ENCODE measurements at regions not wholly inside any gene's neighbourhood (a gene's known extent, or its start where the extent isn't known, plus 50 kb on each side); places are given as distances from the start of the nearest gene placed in this dataset.

GRCh38 chr6:85887461-85887860 lies 244.8 kb upstream of the SYNCRIP start:
- Histone ChIP-seq H3K27ac (ENCODE audit: low read depth in 2 of 2, low read length in 2 of 2) (no peak overlapping the region), H3K4me1 (ENCODE audit: control insufficient read depth in 2 of 3, insufficient read depth in 2 of 3, low read depth in 1 of 3, low read length in 3 of 3) (no peaks in the 10 kb centered on the region), H3K27me3 (ENCODE audit: control insufficient read depth, insufficient read depth, low read length) (no peaks in the 10 kb centered on the region), H3K36me3 (ENCODE audit: control insufficient read depth in 2 of 3, insufficient read depth in 3 of 3, low read length in 3 of 3) (no peaks in the 10 kb centered on the region), H3K4me3 (ENCODE audit: low read length in 3 of 3) (no peak overlapping the region), H3K9ac (ENCODE audit: low read length in 3 of 3) (no peak overlapping the region), H3K9me3 (ENCODE audit: control insufficient read depth in 2 of 3, insufficient read depth in 1 of 3, low read length in 3 of 3) (no peaks in the 10 kb centered on the region)
- FAIRE-seq (no peak), DNase-seq (no peak)
- no peak for TF ChIP-seq CTCF (IDR thresholded peaks at IDR 0.05; ENCODE audit: borderline replicate concordance, extremely low read depth, insufficient read depth)
- intact Hi-C loops (cut with DNase I): no loop called here

- Histone ChIP-seq H3K4me1 (ENCODE audit: control insufficient read depth in 2 of 3, insufficient read depth in 2 of 3, low read depth in 1 of 3, low read length in 3 of 3) (peaks cover 0 to 6% (median 4%) of the 10 kb centered on the region in 3 donors), H3K9ac (ENCODE audit: low read length in 3 of 3) (no peak overlapping the region), H3K4me3 (ENCODE audit: low read length in 3 of 3) (no peak overlapping the region), H3K36me3 (ENCODE audit: control insufficient read depth in 2 of 3, insufficient read depth in 3 of 3, low read length in 3 of 3) (no peaks in the 10 kb centered on the region), H3K27me3 (ENCODE audit: control insufficient read depth, insufficient read depth, low read length) (no peaks in the 10 kb centered on the region), H3K9me3 (ENCODE audit: control insufficient read depth in 2 of 3, insufficient read depth in 1 of 3, low read length in 3 of 3) (no peaks in the 10 kb centered on the region), H3K27ac (ENCODE audit: low read depth in 2 of 2, low read length in 2 of 2) (no peak overlapping the region)
- no peak for DNase-seq
- intact Hi-C loops (cut with DNase I): no loop called here
- no peak for TF ChIP-seq CTCF (IDR thresholded peaks at IDR 0.05; ENCODE audit: borderline replicate concordance, extremely low read depth, insufficient read depth)
- FAIRE-seq: no peak
Observed at GRCh38 chr6:85868685-85869084, 226.0 kb upstream of the SYNCRIP start.

- intact Hi-C loops (cut with DNase I): no loop called here
- no peak overlapping the region for H3K4me3 ChIP-seq (ENCODE audit: low read length in 3 of 3)
- peaks cover 0 to 6% (median 4%) of the 10 kb centered on the region in 3 donors for H3K4me1 ChIP-seq (ENCODE audit: control insufficient read depth in 2 of 3, insufficient read depth in 2 of 3, low read depth in 1 of 3, low read length in 3 of 3)
- TF ChIP-seq CTCF (IDR thresholded peaks at IDR 0.05; ENCODE audit: borderline replicate concordance, extremely low read depth, insufficient read depth): no peak
- H3K9ac ChIP-seq (ENCODE audit: low read length in 3 of 3): no peak overlapping the region
- no peaks in the 10 kb centered on the region for H3K36me3 ChIP-seq (ENCODE audit: control insufficient read depth in 2 of 3, insufficient read depth in 3 of 3, low read length in 3 of 3)
- DNase-seq (no peak), FAIRE-seq (no peak)
- no peaks in the 10 kb centered on the region for H3K9me3 ChIP-seq (ENCODE audit: control insufficient read depth in 2 of 3, insufficient read depth in 1 of 3, low read length in 3 of 3)
- H3K27me3 ChIP-seq (ENCODE audit: control insufficient read depth, insufficient read depth, low read length): no peaks in the 10 kb centered on the region
- H3K27ac ChIP-seq (ENCODE audit: low read depth in 2 of 2, low read length in 2 of 2): no peak overlapping the region
Observed at GRCh38 chr6:85867595-85867994, 224.9 kb upstream of the SYNCRIP start.

GRCh38 chr6:85866758-85867401 lies 224.2 kb upstream of the SYNCRIP start:
- intact Hi-C loops (cut with DNase I): no loop called here
- H3K9ac ChIP-seq (ENCODE audit: low read length in 3 of 3): no peak overlapping the region
- H3K27me3 ChIP-seq (ENCODE audit: control insufficient read depth, insufficient read depth, low read length): no peaks in the 10 kb centered on the region
- H3K9me3 ChIP-seq (ENCODE audit: control insufficient read depth in 2 of 3, insufficient read depth in 1 of 3, low read length in 3 of 3): no peaks in the 10 kb centered on the region
- H3K4me1 ChIP-seq (ENCODE audit: control insufficient read depth in 2 of 3, insufficient read depth in 2 of 3, low read depth in 1 of 3, low read length in 3 of 3): peaks cover 0 to 6% (median 4%) of the 10 kb centered on the region in 3 donors
- TF ChIP-seq CTCF (IDR thresholded peaks at IDR 0.05; ENCODE audit: borderline replicate concordance, extremely low read depth, insufficient read depth): no peak
- DNase-seq (no peak), FAIRE-seq (no peak)
- no peak overlapping the region for H3K4me3 ChIP-seq (ENCODE audit: low read length in 3 of 3)
- no peak overlapping the region for H3K27ac ChIP-seq (ENCODE audit: low read depth in 2 of 2, low read length in 2 of 2)
- no peaks in the 10 kb centered on the region for H3K36me3 ChIP-seq (ENCODE audit: control insufficient read depth in 2 of 3, insufficient read depth in 3 of 3, low read length in 3 of 3)

All from kidney (tissue), 13 donors.